ENCODE measurements at regions not wholly inside any gene's neighbourhood (a gene's known extent, or its start where the extent isn't known, plus 50 kb on each side); places are given as distances from the start of the nearest gene placed in this dataset.
"Not testable (repeated sequence)": the region's sequence is repeated elsewhere in the genome, so short reads cannot be mapped to it uniquely, and the experiment has no call there.

- Mint-ChIP-seq H3K27me3 (no peaks in the 10 kb centered on the region), H3K36me3 (no peaks in the 10 kb centered on the region), H3K4me3 (no peak overlapping the region), H3K4me1 (no peaks in the 10 kb centered on the region), H3K27ac (no peak overlapping the region), H3K9me3 (no peaks in the 10 kb centered on the region)
- DNase-seq, result no peak
Observed at GRCh38 chr13:59061621-59062020, 1102.1 kb downstream of the DIAPH3 start.

- no peak overlapping the region for H3K4me3 Mint-ChIP-seq
- no peak overlapping the region for H3K27ac Mint-ChIP-seq
- no peaks in the 10 kb centered on the region for H3K9me3 Mint-ChIP-seq
- no peaks in the 10 kb centered on the region for H3K36me3 Mint-ChIP-seq
- H3K4me1 Mint-ChIP-seq, result no peaks in the 10 kb centered on the region
- H3K27me3 Mint-ChIP-seq, result no peaks in the 10 kb centered on the region
- no peak for DNase-seq
Observed at GRCh38 chr13:59064042-59064441, 1099.7 kb downstream of the DIAPH3 start.

DNA sequence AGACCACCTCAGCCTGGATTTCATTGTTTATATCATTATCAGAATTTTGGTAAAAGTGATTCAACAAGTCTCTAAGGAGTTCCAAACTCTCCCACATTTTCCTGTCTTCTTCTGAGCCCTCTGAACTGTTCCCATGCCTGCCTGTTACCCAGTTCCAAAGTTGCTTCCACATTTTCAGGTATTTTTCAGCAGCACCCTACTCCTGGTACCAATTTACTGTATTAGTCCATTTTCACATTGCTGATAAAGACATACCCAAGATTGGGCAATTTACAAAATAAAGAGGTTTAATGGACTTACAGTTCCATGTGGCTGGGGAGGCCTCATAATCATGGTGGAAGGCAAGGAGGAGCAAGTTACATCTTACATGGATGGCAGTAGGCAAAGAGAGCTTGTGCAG is 1087.3 kb downstream of the DIAPH3 start:
- not testable (repeated sequence) for H3K36me3 Mint-ChIP-seq, H3K27ac Mint-ChIP-seq, H3K4me3 Mint-ChIP-seq, DNase-seq, H3K4me1 Mint-ChIP-seq, H3K27me3 Mint-ChIP-seq
- peaks cover 13% of the 10 kb centered on the region for H3K9me3 Mint-ChIP-seq

DNA sequence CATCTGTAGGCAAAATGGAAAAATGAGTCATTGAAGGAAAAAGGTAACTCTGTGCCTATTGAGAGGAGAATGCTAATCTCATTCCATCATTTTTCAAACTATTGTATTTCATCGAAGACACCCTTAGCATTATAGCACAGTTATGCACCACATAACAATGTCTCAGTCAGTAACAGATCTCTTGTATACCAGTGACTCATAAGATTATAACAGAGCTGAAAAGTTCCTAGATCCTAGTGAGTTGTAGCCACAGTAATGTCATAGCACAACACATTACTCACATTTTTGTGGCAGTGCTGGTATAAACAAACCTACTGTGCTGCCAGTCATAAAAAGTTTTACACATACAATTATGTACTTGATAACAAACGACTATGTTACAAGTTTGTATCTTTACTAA is 1077.6 kb downstream of the DIAPH3 start:
- no peak for DNase-seq
- Mint-ChIP-seq H3K4me3 (no peak overlapping the region), H3K9me3 (no peaks in the 10 kb centered on the region), H3K27ac (no peak overlapping the region), H3K4me1 (no peaks in the 10 kb centered on the region), H3K36me3 (no peaks in the 10 kb centered on the region), H3K27me3 (no peaks in the 10 kb centered on the region)

GRCh38 chr13:59088716-59089115 is 1075.0 kb downstream of the DIAPH3 start:
- no peaks in the 10 kb centered on the region for H3K36me3 Mint-ChIP-seq
- no peak overlapping the region for H3K27ac Mint-ChIP-seq
- no peak for DNase-seq
- H3K9me3 Mint-ChIP-seq, result no peaks in the 10 kb centered on the region
- H3K4me1 Mint-ChIP-seq, result no peaks in the 10 kb centered on the region
- no peaks in the 10 kb centered on the region for H3K27me3 Mint-ChIP-seq
- H3K4me3 Mint-ChIP-seq, result no peak overlapping the region

- no peak overlapping the region for H3K27ac Mint-ChIP-seq
- H3K4me3 Mint-ChIP-seq, result no peak overlapping the region
- no peaks in the 10 kb centered on the region for H3K9me3 Mint-ChIP-seq
- H3K4me1 Mint-ChIP-seq, result no peaks in the 10 kb centered on the region
- H3K27me3 Mint-ChIP-seq, result no peaks in the 10 kb centered on the region
- no peak for DNase-seq
- no peaks in the 10 kb centered on the region for H3K36me3 Mint-ChIP-seq
Observed at GRCh38 chr13:59094181-59094580, 1069.5 kb downstream of the DIAPH3 start.

DNA sequence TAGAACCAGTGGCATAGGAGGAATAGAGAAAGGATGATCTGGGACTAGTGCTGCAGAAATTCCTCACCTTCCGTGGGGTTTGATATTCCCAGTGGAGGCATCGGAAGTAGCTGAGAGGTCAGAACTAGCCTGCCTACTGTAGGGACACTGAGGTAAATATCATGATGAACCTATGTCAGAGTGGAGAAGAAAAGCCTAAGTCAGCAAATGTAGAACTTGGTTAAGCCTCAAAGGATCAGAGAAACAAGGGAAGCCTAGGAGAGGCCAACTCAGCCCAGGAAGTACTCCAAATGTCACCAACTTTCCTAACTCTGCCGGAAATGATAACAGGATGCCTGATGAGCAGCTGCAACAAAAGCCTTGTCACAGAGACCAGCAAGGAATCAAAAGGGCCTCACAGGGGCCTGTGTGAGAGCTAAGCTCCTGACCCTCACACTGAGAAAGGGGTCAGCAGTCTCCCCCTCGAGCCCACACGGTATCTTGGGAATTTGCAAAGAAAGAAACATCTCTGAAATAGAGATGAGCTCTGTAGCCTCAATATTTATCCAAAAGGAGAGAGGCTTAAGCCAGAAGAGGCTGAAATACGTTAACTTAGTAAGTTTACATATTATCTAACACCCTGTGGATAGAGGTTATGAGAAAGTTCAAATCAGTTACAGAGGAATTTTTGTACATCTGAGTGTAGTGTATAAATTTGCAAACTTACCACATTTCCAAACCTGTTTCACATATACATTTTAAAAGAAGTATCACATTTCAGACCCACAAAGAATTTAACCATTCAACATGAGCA is 1064.3 kb downstream of the DIAPH3 start:
- Mint-ChIP-seq H3K27me3 (no peaks in the 10 kb centered on the region), H3K27ac (no peak overlapping the region), H3K36me3 (no peaks in the 10 kb centered on the region)

GRCh38 chr13:59103004-59103768 is 1060.5 kb downstream of the DIAPH3 start:
- H3K4me1 Mint-ChIP-seq, result no peaks in the 10 kb centered on the region
- H3K36me3 Mint-ChIP-seq, result no peaks in the 10 kb centered on the region
- DNase-seq, result no peak
- no peak overlapping the region for H3K4me3 Mint-ChIP-seq
- peaks cover 3% of the 10 kb centered on the region for H3K9me3 Mint-ChIP-seq
- H3K27me3 Mint-ChIP-seq, result peaks cover 4% of the 10 kb centered on the region
- H3K27ac Mint-ChIP-seq, result no peak overlapping the region

More for the DNA sequence above, 1064.3 kb downstream of the DIAPH3 start:
- Mint-ChIP-seq H3K4me1 (no peaks in the 10 kb centered on the region), H3K9me3 (no peaks in the 10 kb centered on the region), H3K4me3 (no peak overlapping the region)
- DNase-seq, result no peak

DNA sequence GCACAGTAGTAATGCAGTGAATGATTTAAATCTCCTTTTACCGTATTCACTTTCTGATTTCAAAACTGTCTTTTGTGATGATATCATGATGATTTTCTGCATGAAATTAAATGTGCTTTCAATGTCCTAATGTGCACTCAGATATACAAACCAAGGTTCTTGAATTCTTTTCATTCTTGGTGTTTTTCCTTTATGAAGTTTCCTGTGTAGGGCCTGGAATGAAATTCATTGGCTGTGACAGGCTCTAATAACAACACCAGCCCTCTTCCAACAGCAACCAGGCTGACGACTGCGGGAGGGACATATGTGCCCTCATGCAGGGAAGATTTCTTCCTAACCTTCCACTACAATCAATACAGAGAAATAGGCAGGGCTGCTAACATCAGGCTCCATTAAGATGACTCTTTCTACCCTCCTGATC is 1052.0 kb downstream of the DIAPH3 start:
- no peak for DNase-seq
- Mint-ChIP-seq H3K4me3 (no peak overlapping the region), H3K4me1 (no peaks in the 10 kb centered on the region), H3K9me3 (peaks cover 3% of the 10 kb centered on the region), H3K36me3 (no peaks in the 10 kb centered on the region), H3K27ac (no peak overlapping the region), H3K27me3 (peaks cover 7% of the 10 kb centered on the region)

- no peaks in the 10 kb centered on the region for H3K36me3 Mint-ChIP-seq
- H3K27ac Mint-ChIP-seq, result no peak overlapping the region
- H3K9me3 Mint-ChIP-seq, result no peaks in the 10 kb centered on the region
- H3K4me1 Mint-ChIP-seq, result no peaks in the 10 kb centered on the region
- DNase-seq, result no peak
- no peak overlapping the region for H3K4me3 Mint-ChIP-seq
- peaks cover 3% of the 10 kb centered on the region for H3K27me3 Mint-ChIP-seq
Observed at GRCh38 chr13:59112221-59112718, 1051.5 kb downstream of the DIAPH3 start.

- H3K27ac Mint-ChIP-seq, result no peak overlapping the region
- H3K9me3 Mint-ChIP-seq, result no peaks in the 10 kb centered on the region
- DNase-seq, result no peak
- no peak overlapping the region for H3K4me3 Mint-ChIP-seq
- no peaks in the 10 kb centered on the region for H3K4me1 Mint-ChIP-seq
- H3K36me3 Mint-ChIP-seq, result no peaks in the 10 kb centered on the region
- no peaks in the 10 kb centered on the region for H3K27me3 Mint-ChIP-seq
Observed at GRCh38 chr13:59119475-59119874, 1044.3 kb downstream of the DIAPH3 start.

- Mint-ChIP-seq H3K27me3 (no peaks in the 10 kb centered on the region), H3K4me3 (no peak overlapping the region), H3K9me3 (no peaks in the 10 kb centered on the region), H3K4me1 (no peaks in the 10 kb centered on the region), H3K27ac (no peak overlapping the region), H3K36me3 (no peaks in the 10 kb centered on the region)
- DNase-seq, result no peak
Observed at GRCh38 chr13:59120297-59120843, 1043.4 kb downstream of the DIAPH3 start.

GRCh38 chr13:59121507-59121906 is 1042.2 kb downstream of the DIAPH3 start:
- Mint-ChIP-seq H3K4me1 (no peaks in the 10 kb centered on the region), H3K4me3 (no peak overlapping the region), H3K27me3 (no peaks in the 10 kb centered on the region), H3K27ac (no peak overlapping the region), H3K36me3 (no peaks in the 10 kb centered on the region), H3K9me3 (no peaks in the 10 kb centered on the region)
- no peak for DNase-seq

- DNase-seq, result no peak
- Mint-ChIP-seq H3K27me3 (no peaks in the 10 kb centered on the region), H3K9me3 (no peaks in the 10 kb centered on the region), H3K4me1 (no peaks in the 10 kb centered on the region), H3K4me3 (no peak overlapping the region), H3K36me3 (no peaks in the 10 kb centered on the region), H3K27ac (no peak overlapping the region)
Observed at GRCh38 chr13:59126474-59126873, 1037.3 kb downstream of the DIAPH3 start.

GRCh38 chr13:59133903-59134302 is 1029.8 kb downstream of the DIAPH3 start:
- no peaks in the 10 kb centered on the region for H3K36me3 Mint-ChIP-seq
- H3K27me3 Mint-ChIP-seq, result no peaks in the 10 kb centered on the region
- DNase-seq, result no peak
- no peaks in the 10 kb centered on the region for H3K4me1 Mint-ChIP-seq
- H3K4me3 Mint-ChIP-seq, result no peak overlapping the region
- peaks cover 3% of the 10 kb centered on the region for H3K9me3 Mint-ChIP-seq
- no peak overlapping the region for H3K27ac Mint-ChIP-seq
